ENCODE measurements at regions not wholly inside any gene's neighbourhood (a gene's known extent, or its start where the extent isn't known, plus 50 kb on each side); places are given as distances from the start of the nearest gene placed in this dataset.

- 67% methylated on average over 4 of the region's 4 CpGs for WGBS (ENCODE audit: low lambda C conversion rate, missing lambda C conversion rate)
- no peak for DNase-seq (ENCODE audit: low spot score)
Measured at GRCh38 chr2:240271716-240272341, 131.4 kb upstream of the OTOS start.

GRCh38 chr2:240275386-240275785 is 134.9 kb upstream of the OTOS start:
- Histone ChIP-seq H3K9me2 (replicated peaks; ENCODE audit: insufficient read depth) (no peaks in the 10 kb centered on the region), H2AFZ (no peak overlapping the region), H3K4me3 (no peak overlapping the region), H3K4me2 (no peak overlapping the region), H3K27me3 (no peaks in the 10 kb centered on the region), H3K79me2 (no peaks in the 10 kb centered on the region), H3K27ac (no peak overlapping the region), H3K36me3 (replicated peaks; ENCODE audit: insufficient read depth, low read depth) (no peaks in the 10 kb centered on the region), H4K20me1 (ENCODE audit: insufficient read depth, poor library complexity, severe bottlenecking) (no peaks in the 10 kb centered on the region), H3K4me1 (ENCODE audit: insufficient read depth) (no peaks in the 10 kb centered on the region), H3K9me3 (ENCODE audit: low read depth) (no peaks in the 10 kb centered on the region)
- 59% methylated on average over 2 of the region's 2 CpGs for WGBS (ENCODE audit: low lambda C conversion rate, missing lambda C conversion rate)
- TF ChIP-seq CTCF (IDR thresholded peaks at IDR 0.05; ENCODE audit: poor library complexity) (no peak), EZH2phosphoT487 (IDR thresholded peaks at IDR 0.05; ENCODE audit: low read depth, severe bottlenecking, unreplicated experiment) (no peak), EZH2 (IDR thresholded peaks at IDR 0.05; ENCODE audit: borderline replicate concordance) (no peak)
- no peak for DNase-seq (ENCODE audit: low spot score)

More at GRCh38 chr2:240271716-240272341, 131.4 kb upstream of the OTOS start:
- no peaks in the 10 kb centered on the region for H3K79me2 ChIP-seq
- no peak overlapping the region for H3K27ac ChIP-seq
- H3K4me2 ChIP-seq: no peak overlapping the region
- H4K20me1 ChIP-seq (ENCODE audit: insufficient read depth, poor library complexity, severe bottlenecking): no peaks in the 10 kb centered on the region
- no peaks in the 10 kb centered on the region for H3K27me3 ChIP-seq
- no peaks in the 10 kb centered on the region for H3K4me1 ChIP-seq (ENCODE audit: insufficient read depth)
- TF ChIP-seq EZH2phosphoT487 (IDR thresholded peaks at IDR 0.05; ENCODE audit: low read depth, severe bottlenecking, unreplicated experiment): no peak
- TF ChIP-seq EZH2 (IDR thresholded peaks at IDR 0.05; ENCODE audit: borderline replicate concordance): no peak
- TF ChIP-seq CTCF (IDR thresholded peaks at IDR 0.05; ENCODE audit: poor library complexity): no peak
- H3K9me3 ChIP-seq (ENCODE audit: low read depth): no peaks in the 10 kb centered on the region
- H3K9me2 ChIP-seq (replicated peaks; ENCODE audit: insufficient read depth): no peaks in the 10 kb centered on the region
- H3K36me3 ChIP-seq (replicated peaks; ENCODE audit: insufficient read depth, low read depth): no peaks in the 10 kb centered on the region
- no peak overlapping the region for H3K4me3 ChIP-seq
- no peak overlapping the region for H2AFZ ChIP-seq

- no peak overlapping the region for H3K4me2 ChIP-seq
- H3K27me3 ChIP-seq: no peaks in the 10 kb centered on the region
- no peaks in the 10 kb centered on the region for H3K9me3 ChIP-seq (ENCODE audit: low read depth)
- H4K20me1 ChIP-seq (ENCODE audit: insufficient read depth, poor library complexity, severe bottlenecking): no peaks in the 10 kb centered on the region
- H3K4me1 ChIP-seq (ENCODE audit: insufficient read depth): no peaks in the 10 kb centered on the region
- no peaks in the 10 kb centered on the region for H3K79me2 ChIP-seq
- H3K36me3 ChIP-seq (replicated peaks; ENCODE audit: insufficient read depth, low read depth): no peaks in the 10 kb centered on the region
- H3K27ac ChIP-seq: no peak overlapping the region
- 82% methylated on average over 8 of the region's 8 CpGs for WGBS (ENCODE audit: low lambda C conversion rate, missing lambda C conversion rate)
- DNase-seq (ENCODE audit: low spot score): no peak
- no peak overlapping the region for H2AFZ ChIP-seq
- TF ChIP-seq EZH2phosphoT487 (IDR thresholded peaks at IDR 0.05; ENCODE audit: low read depth, severe bottlenecking, unreplicated experiment): no peak
- TF ChIP-seq CTCF (IDR thresholded peaks at IDR 0.05; ENCODE audit: poor library complexity): no peak
- no peak for TF ChIP-seq EZH2 (IDR thresholded peaks at IDR 0.05; ENCODE audit: borderline replicate concordance)
- H3K4me3 ChIP-seq: no peak overlapping the region
- no peaks in the 10 kb centered on the region for H3K9me2 ChIP-seq (replicated peaks; ENCODE audit: insufficient read depth)
Measured at GRCh38 chr2:240277073-240277806, 136.8 kb upstream of the OTOS start.
